SK-N-SH treated with all-trans-retinoic acid at 6 μM for 48 hours (cell line): ENCODE measurements at regions not wholly inside any gene's neighbourhood (a gene's known extent, or its start where the extent isn't known, plus 50 kb on each side); places are given as distances from the start of the nearest gene placed in this dataset.

Source experiments
- ARNTL ChIP-seq: fragments of 450-650 bp; formaldehyde crosslinking; IDR thresholded peaks from 2 replicates; pipeline ENCODE4 v1.5.0; 2020; ENCODE audit warnings: low read depth, mild to moderate bottlenecking, moderate library complexity, borderline replicate concordance
- BACH2 ChIP-seq: fragments of 250-450 bp; sonication (Bioruptor Pico); IDR thresholded peaks from 2 replicates; pipeline ENCODE4 v1.9.0; 2021; ENCODE audit warnings: mild to moderate bottlenecking, borderline replicate concordance
- CREB5 ChIP-seq: fragments of 250-450 bp; sonication (Bioruptor Pico); IDR thresholded peaks from 2 replicates; pipeline ENCODE4 v1.5.1; 2020; ENCODE audit warnings: low read depth, mild to moderate bottlenecking, moderate library complexity
- CSRNP3 ChIP-seq: fragments of 250-450 bp; sonication (Bioruptor Pico); IDR thresholded peaks from 2 replicates; pipeline ENCODE4 v1.5.1; 2021; ENCODE audit warnings: mild to moderate bottlenecking, moderate library complexity
- OSR1 ChIP-seq: fragments of 250-450 bp; sonication (Bioruptor Pico); IDR thresholded peaks from 2 replicates; pipeline ENCODE4 v1.8.0; 2022; ENCODE audit warnings: moderate library complexity, mild to moderate bottlenecking, inconsistent platforms
- PATZ1 ChIP-seq: fragments of 250-450 bp; sonication (Bioruptor Pico); IDR thresholded peaks from 2 replicates; pipeline ENCODE4 v1.8.0; 2020; ENCODE audit warnings: mild to moderate bottlenecking, moderate library complexity, borderline replicate concordance
- POU6F1 ChIP-seq: fragments of 250-450 bp; sonication (Bioruptor Pico); IDR thresholded peaks from 2 replicates; pipeline ENCODE4 v1.8.0; 2021; ENCODE audit warnings: low read depth, mild to moderate bottlenecking, moderate library complexity, borderline replicate concordance
- RARB ChIP-seq: fragments of 250-450 bp; sonication (Bioruptor Pico); IDR thresholded peaks from 2 replicates; pipeline ENCODE4 v1.8.0; 2021; ENCODE audit warnings: mild to moderate bottlenecking, moderate library complexity
- TOX ChIP-seq: fragments of 250-450 bp; sonication (Bioruptor Pico); IDR thresholded peaks from 2 replicates; pipeline ENCODE4 v1.8.0; 2021; ENCODE audit warnings: mild to moderate bottlenecking, moderate library complexity, borderline replicate concordance
- ZC3H10 ChIP-seq: fragments of 250-450 bp; sonication (Bioruptor Pico); IDR thresholded peaks from 2 replicates; pipeline ENCODE4 v1.5.1; 2021; ENCODE audit warnings: mild to moderate bottlenecking, moderate library complexity
- ZFP3 ChIP-seq: fragments of 250-450 bp; sonication (Bioruptor Pico); IDR thresholded peaks from 2 replicates; pipeline ENCODE4 v1.5.0; 2020; ENCODE audit warnings: mild to moderate bottlenecking, moderate library complexity
- ZFP30 ChIP-seq: fragments of 450-650 bp; formaldehyde crosslinking; IDR thresholded peaks from 2 replicates; pipeline ENCODE4 v1.5.0; 2022; ENCODE audit warnings: mild to moderate bottlenecking, moderate library complexity
- ZNF70 ChIP-seq: fragments of 450-650 bp; formaldehyde crosslinking; IDR thresholded peaks from 2 replicates; pipeline ENCODE4 v1.5.0; 2020; ENCODE audit warnings: mild to moderate bottlenecking, moderate library complexity
- ZNF8 ChIP-seq: fragments of 450-650 bp; formaldehyde crosslinking; IDR thresholded peaks from 2 replicates; pipeline ENCODE4 v1.5.0; 2020; ENCODE audit warnings: mild to moderate bottlenecking, moderate library complexity

GRCh38 chr13:99086267-99087097 is 108.6 kb upstream of the DOCK9 start:
- TF ChIP-seq TOX, result no peak
- TF ChIP-seq RARB (CRISPR knock-in tag), result no peak
- no peak for TF ChIP-seq PATZ1 (CRISPR knock-in tag)
- no peak for TF ChIP-seq ZFP30 (CRISPR knock-in tag)
- TF ChIP-seq CREB5 (CRISPR knock-in tag), result no peak
- no peak for TF ChIP-seq ZNF70 (CRISPR knock-in tag)
- no peak for TF ChIP-seq CSRNP3 (CRISPR knock-in tag)
- TF ChIP-seq ZC3H10 (CRISPR knock-in tag), result no peak
- TF ChIP-seq ZFP3, result no peak
- no peak for TF ChIP-seq POU6F1
- no peak for TF ChIP-seq BACH2
- TF ChIP-seq ZNF8 (CRISPR knock-in tag), result no peak
- no peak for TF ChIP-seq ARNTL (CRISPR knock-in tag)
- TF ChIP-seq OSR1 (CRISPR knock-in tag), result no peak
